ENCODE measurements at regions not wholly inside any gene's neighbourhood (a gene's known extent, or its start where the extent isn't known, plus 50 kb on each side); places are given as distances from the start of the nearest gene placed in this dataset.

DNA sequence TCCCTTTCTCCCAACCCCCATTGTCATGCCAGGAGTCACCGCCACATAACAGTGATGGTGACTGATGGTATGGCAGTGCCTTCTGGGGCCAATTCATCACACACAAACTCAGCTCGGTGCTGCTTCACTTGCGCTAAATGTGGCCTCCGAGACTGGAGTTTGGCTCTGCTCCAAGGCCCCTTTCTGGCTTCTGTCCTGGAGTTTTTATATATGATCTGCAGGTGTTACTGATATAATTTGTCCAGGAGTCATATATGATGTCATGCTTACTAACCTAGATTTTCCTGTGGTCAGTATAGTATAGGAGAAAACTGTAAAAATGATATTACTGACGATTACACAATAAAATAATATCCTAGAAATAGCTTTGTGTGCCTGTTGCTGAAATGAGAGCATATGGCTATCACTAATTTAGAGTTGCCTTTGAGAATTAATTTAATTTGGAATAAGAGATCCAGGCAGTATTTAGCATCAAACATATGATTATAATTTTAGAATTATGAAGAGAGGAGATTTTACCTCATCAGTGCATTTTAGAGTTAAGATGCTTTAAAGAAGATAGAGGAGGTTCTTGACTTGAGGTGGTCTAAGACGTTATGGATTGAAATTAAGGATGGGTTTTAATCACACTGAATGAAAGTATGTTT is 334.1 kb upstream of the CD180 start:
- H3K18ac ChIP-seq (ENCODE audit: insufficient read length, low read depth, low read length): no peak overlapping the region
- H3K9me3 ChIP-seq (ENCODE audit: control insufficient read depth, low read depth, low read length): no peaks in the 10 kb centered on the region
- H3K23me2 ChIP-seq (ENCODE audit: insufficient read length, low read depth, low read length, poor library complexity, severe bottlenecking): no peaks in the 10 kb centered on the region
- H3K27ac Mint-ChIP-seq: no peak overlapping the region
- TF ChIP-seq CTCF (conservative IDR thresholded peaks at IDR 0.05): no peak
- no peak overlapping the region for H3K27ac ChIP-seq (ENCODE audit: insufficient read length, low read depth, low read length)
- no peak overlapping the region for H2BK20ac ChIP-seq (ENCODE audit: low read depth, low read length, poor library complexity, severe bottlenecking)
- H3K79me2 ChIP-seq (ENCODE audit: insufficient read depth, low read length): no peaks in the 10 kb centered on the region
- H2AFZ ChIP-seq (ENCODE audit: low read length): no peak overlapping the region
- no peak overlapping the region for H2AK5ac ChIP-seq (ENCODE audit: insufficient read length, low read length)
- H4K8ac ChIP-seq (replicated peaks; ENCODE audit: insufficient read length, low read depth, low read length): no peak overlapping the region
- no peak overlapping the region for H2BK5ac ChIP-seq (ENCODE audit: insufficient read length, low read length)
- H3K79me1 ChIP-seq (ENCODE audit: insufficient read depth, low read depth, low read length, poor library complexity, severe bottlenecking): no peaks in the 10 kb centered on the region
- H3T11ph ChIP-seq (ENCODE audit: low read length): no peak overlapping the region
- H3K4me1 Mint-ChIP-seq: no peaks in the 10 kb centered on the region
- no peak overlapping the region for H3K4me3 Mint-ChIP-seq
- no peak overlapping the region for H2BK15ac ChIP-seq (ENCODE audit: low read depth, low read length)
- no peak overlapping the region for H3K4ac ChIP-seq (ENCODE audit: low read depth, low read length)
- H3K9ac ChIP-seq (ENCODE audit: extremely low read depth, insufficient read length, low read length): no peak overlapping the region
- no peaks in the 10 kb centered on the region for H3K27me3 Mint-ChIP-seq (ENCODE audit: low read depth)
- H4K91ac ChIP-seq (ENCODE audit: insufficient read length, low read depth, low read length): no peak overlapping the region
- no peak overlapping the region for H3K4me2 ChIP-seq (ENCODE audit: insufficient read depth, insufficient read length, low read length)
- no peaks in the 10 kb centered on the region for H3K4me1 ChIP-seq (ENCODE audit: insufficient read depth, low read length)
- WGBS (ENCODE audit: extremely low coverage, insufficient read length, low lambda C conversion rate): no CpG with 5 or more reads among the region's 6 CpGs
- H3K56ac ChIP-seq (ENCODE audit: insufficient read length, low read depth, low read length): no peak overlapping the region
- no peak overlapping the region for H4K5ac ChIP-seq (ENCODE audit: insufficient read length, low read depth, low read length)
- H3K27me3 ChIP-seq (ENCODE audit: insufficient read depth, low read length): no peaks in the 10 kb centered on the region
- no peaks in the 10 kb centered on the region for H4K20me1 ChIP-seq (ENCODE audit: control insufficient read depth, insufficient read depth, insufficient read length)
- DNase-seq: no peak
- H3K14ac ChIP-seq (ENCODE audit: insufficient read depth, low read length): no peak overlapping the region
- H3K9me3 Mint-ChIP-seq: peaks cover 13 to 18% of the 10 kb centered on the region in 2 experiments
- no peak overlapping the region for H2BK120ac ChIP-seq (ENCODE audit: low read depth, low read length, poor library complexity, severe bottlenecking)
- H3K36me3 Mint-ChIP-seq (ENCODE audit: insufficient read depth in 1 of 3, low read depth in 3 of 3): peaks cover 6 to 16% (median 6%) of the 10 kb centered on the region in 3 experiments
- no peak overlapping the region for H3K23ac ChIP-seq (ENCODE audit: insufficient read length, low read depth, low read length)
- H2BK12ac ChIP-seq (ENCODE audit: insufficient read length, low read depth, low read length): no peak overlapping the region
